SU-DHL-6 (cell line): ENCODE measurements at regions not wholly inside any gene's neighbourhood (a gene's known extent, or its start where the extent isn't known, plus 50 kb on each side); places are given as distances from the start of the nearest gene placed in this dataset.

Experiments used
- EZH2phosphoT487 ChIP-seq: fragments of 200-600 bp; sonication (generic), shearing (Covaris generic); conservative IDR thresholded peaks from 2 replicates; pipeline ENCODE4 v1.6.1; 2018; ENCODE audit warnings: mild to moderate bottlenecking, antibody characterized with exemption, low read length, moderate library complexity, mixed read lengths
- TF ChIP-seq, protein P1 (sequence below): fragments of 200-600 bp; sonication (generic); IDR thresholded peaks from one replicate; pipeline ENCODE4 v1.5.1; 2017; ENCODE audit warnings: antibody characterized with exemption, mild to moderate bottlenecking, low read length, moderate library complexity; ENCODE audit not compliant: insufficient read depth, poor library complexity, severe bottlenecking

DNA sequence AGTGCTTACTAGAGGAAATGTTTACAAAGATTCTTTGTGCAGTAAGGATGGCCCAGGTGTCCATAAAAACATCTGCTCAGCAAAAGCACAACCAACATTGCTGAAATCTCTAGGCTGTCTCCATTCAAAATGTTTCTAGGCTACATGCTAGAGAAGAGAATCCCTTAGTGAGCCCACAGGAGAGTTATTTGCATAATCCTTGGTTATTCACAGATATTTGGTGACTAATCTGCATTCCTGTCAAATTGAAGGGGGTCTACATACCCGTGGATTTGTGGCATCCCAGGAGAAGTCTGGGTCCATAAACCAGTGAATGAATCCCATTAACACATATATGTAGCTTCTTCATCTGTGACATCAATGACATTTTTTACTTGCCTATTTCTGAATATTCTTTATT lies 261.3 kb upstream of the ESRRG start:
- TF ChIP-seq, protein P1, sequence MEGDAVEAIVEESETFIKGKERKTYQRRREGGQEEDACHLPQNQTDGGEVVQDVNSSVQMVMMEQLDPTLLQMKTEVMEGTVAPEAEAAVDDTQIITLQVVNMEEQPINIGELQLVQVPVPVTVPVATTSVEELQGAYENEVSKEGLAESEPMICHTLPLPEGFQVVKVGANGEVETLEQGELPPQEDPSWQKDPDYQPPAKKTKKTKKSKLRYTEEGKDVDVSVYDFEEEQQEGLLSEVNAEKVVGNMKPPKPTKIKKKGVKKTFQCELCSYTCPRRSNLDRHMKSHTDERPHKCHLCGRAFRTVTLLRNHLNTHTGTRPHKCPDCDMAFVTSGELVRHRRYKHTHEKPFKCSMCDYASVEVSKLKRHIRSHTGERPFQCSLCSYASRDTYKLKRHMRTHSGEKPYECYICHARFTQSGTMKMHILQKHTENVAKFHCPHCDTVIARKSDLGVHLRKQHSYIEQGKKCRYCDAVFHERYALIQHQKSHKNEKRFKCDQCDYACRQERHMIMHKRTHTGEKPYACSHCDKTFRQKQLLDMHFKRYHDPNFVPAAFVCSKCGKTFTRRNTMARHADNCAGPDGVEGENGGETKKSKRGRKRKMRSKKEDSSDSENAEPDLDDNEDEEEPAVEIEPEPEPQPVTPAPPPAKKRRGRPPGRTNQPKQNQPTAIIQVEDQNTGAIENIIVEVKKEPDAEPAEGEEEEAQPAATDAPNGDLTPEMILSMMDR = no peak
- TF ChIP-seq EZH2phosphoT487 = no peak
